OCI-LY7 (cell line): ENCODE measurements at regions not wholly inside any gene's neighbourhood (a gene's known extent, or its start where the extent isn't known, plus 50 kb on each side); places are given as distances from the start of the nearest gene placed in this dataset.

ENCODE experiments used
- BruUV-seq: library from RNA; stranded (reverse); fragments of 400-500 nt; replicated peaks from 2 replicates; lab custom pipeline; 2021; lab: Mats Ljungman, UMichigan
- CTCF ChIA-PET: fragments of 300-600 bp; sonication (Branson Sonifier 250); formaldehyde crosslinking; loops from one replicate; lab custom pipeline; 2022; ENCODE audit warnings: antibody characterized with exemption; ENCODE audit not compliant: unreplicated experiment; lab: Charles Lee
- POLR2A ChIA-PET: fragments of 300-600 bp; sonication (Branson Sonifier 250); formaldehyde crosslinking; loops from one replicate; lab custom pipeline; 2022; ENCODE audit warnings: antibody characterized with exemption; lab: Charles Lee
- DNase-seq: peaks from one replicate; pipeline ENCODE4 v3.0.0-alpha.2; 2015; ENCODE audit warnings: low spot score
- H2AFZ ChIP-seq: fragments of 200-600 bp; sonication (generic), shearing (Covaris generic); 2 replicates; pipeline ENCODE4 v1.6.1; 2014; ENCODE audit warnings: mild to moderate bottlenecking, antibody characterized with exemption, low read length, moderate library complexity
- H3K27ac ChIP-seq: fragments of 200-600 bp; sonication (generic); 2 replicates; pipeline ENCODE4 v1.5.1; 2014; ENCODE audit warnings: mixed run types, low read depth, mild to moderate bottlenecking, moderate library complexity, low read length, inconsistent platforms; ENCODE audit not compliant: poor library complexity, severe bottlenecking
- H3K36me3 ChIP-seq: fragments of 200-600 bp; sonication (generic); 2 replicates; pipeline ENCODE4 v1.6.1; 2014; ENCODE audit warnings: mild to moderate bottlenecking, antibody characterized with exemption, low read length, moderate library complexity, mixed read lengths; ENCODE audit not compliant: insufficient read depth
- H3K4me1 ChIP-seq: fragments of 200-600 bp; sonication (generic); 2 replicates; pipeline ENCODE4 v1.5.1; 2014; ENCODE audit warnings: mild to moderate bottlenecking, low read length; ENCODE audit not compliant: insufficient read depth, poor library complexity, severe bottlenecking
- H3K4me2 ChIP-seq: fragments of 200-600 bp; sonication (generic); 2 replicates; pipeline ENCODE4 v1.6.1; 2014; ENCODE audit warnings: mild to moderate bottlenecking, low read length
- H3K4me3 ChIP-seq: fragments of 200-600 bp; sonication (generic); 2 replicates; pipeline ENCODE4 v1.5.1; 2014; ENCODE audit warnings: mild to moderate bottlenecking, low read depth, low read length; ENCODE audit not compliant: poor library complexity, severe bottlenecking
- H3K79me2 ChIP-seq: fragments of 200-600 bp; sonication (generic); 2 replicates; pipeline ENCODE4 v1.6.1; 2016; ENCODE audit warnings: low read depth, mild to moderate bottlenecking, low read length, moderate library complexity, mixed read lengths; ENCODE audit not compliant: insufficient read depth
- H3K9me2 ChIP-seq: fragments of 200-600 bp; sonication (generic); 2 replicates; pipeline ENCODE4 v1.6.1; 2016; ENCODE audit warnings: mild to moderate bottlenecking, low read length, mixed read lengths; ENCODE audit not compliant: insufficient read depth
- H3K9me3 ChIP-seq: fragments of 200-600 bp; sonication (generic); 2 replicates; pipeline ENCODE4 v1.6.1; 2014; ENCODE audit warnings: mild to moderate bottlenecking, mixed run types, low read length, mixed read lengths
- H4K20me1 ChIP-seq: fragments of 200-600 bp; sonication (generic); 2 replicates; pipeline ENCODE4 v1.6.1; 2014; ENCODE audit warnings: mild to moderate bottlenecking, antibody characterized with exemption, low read length, moderate library complexity, mixed read lengths; ENCODE audit not compliant: insufficient read depth
- CTCF ChIP-seq: fragments of 200-600 bp; sonication (generic); conservative IDR thresholded peaks from 2 replicates; pipeline ENCODE4 v1.5.1; 2014; ENCODE audit warnings: mild to moderate bottlenecking, antibody characterized with exemption, low read length, moderate library complexity, mixed read lengths
- EZH2phosphoT487 ChIP-seq: fragments of 200-600 bp; sonication (generic); IDR thresholded peaks from 2 replicates; pipeline ENCODE4 v1.6.1; 2018; ENCODE audit warnings: low read depth, borderline replicate concordance, mild to moderate bottlenecking, mixed run types, antibody characterized with exemption, low read length, moderate library complexity, mixed read lengths
- intact Hi-C: fragments of 100-400 bp; cut with micrococcal nuclease; formaldehyde crosslinking; loops from one replicate; pipeline ENCODE4 v1.10.0; 2022; ENCODE audit not compliant: unreplicated experiment

GRCh38 chr2:180416627-180417026, 409.5 kb upstream of the CWC22 start:
- no peaks in the 10 kb centered on the region for H3K79me2 ChIP-seq
- H3K27ac ChIP-seq, result no peak overlapping the region
- no peaks in the 10 kb centered on the region for H4K20me1 ChIP-seq
- H2AFZ ChIP-seq, result no peak overlapping the region
- H3K4me2 ChIP-seq, result no peak overlapping the region
- ChIA-PET POLR2A (interaction anchor here (0.5 to 2.1 kb wide), 5 partner anchors 13 to 148 kb away, joined by 3 to 5 read pairs (median 3); no protein-coding TSS in a partner anchor), CTCF (no interaction called here)
- H3K9me3 ChIP-seq, result no peaks in the 10 kb centered on the region
- no peak for TF ChIP-seq CTCF
- TF ChIP-seq EZH2phosphoT487, result no peak
- no TSS peak for BruUV-seq
- no peaks in the 10 kb centered on the region for H3K4me1 ChIP-seq
- H3K9me2 ChIP-seq, result no peaks in the 10 kb centered on the region
- H3K4me3 ChIP-seq, result no peak overlapping the region
- no peak for DNase-seq
- no peaks in the 10 kb centered on the region for H3K36me3 ChIP-seq
- intact Hi-C loops, result no loop called here

- ChIA-PET POLR2A (no interaction called here), CTCF (no interaction called here)
- DNase-seq, result no peak
- no peak overlapping the region for H3K4me3 ChIP-seq
- no peaks in the 10 kb centered on the region for H3K9me3 ChIP-seq
- BruUV-seq, result no TSS peak
- no peaks in the 10 kb centered on the region for H3K9me2 ChIP-seq
- no peak for TF ChIP-seq EZH2phosphoT487
- no peak for TF ChIP-seq CTCF
- no peaks in the 10 kb centered on the region for H3K36me3 ChIP-seq
- no peaks in the 10 kb centered on the region for H3K79me2 ChIP-seq
- H3K4me1 ChIP-seq, result no peaks in the 10 kb centered on the region
- intact Hi-C loops, result no loop called here
- no peak overlapping the region for H2AFZ ChIP-seq
- no peak overlapping the region for H3K27ac ChIP-seq
- no peaks in the 10 kb centered on the region for H4K20me1 ChIP-seq
- no peak overlapping the region for H3K4me2 ChIP-seq
Observed at GRCh38 chr2:180413336-180413735, 406.2 kb upstream of the CWC22 start.

GRCh38 chr2:180412219-180412618, 405.1 kb upstream of the CWC22 start:
- H2AFZ ChIP-seq, result no peak overlapping the region
- POLR2A ChIA-PET, result interaction anchor here (0.5 to 0.7 kb wide), 2 partner anchors 443 to 1404 kb away, joined by 3 read pairs; no protein-coding TSS in a partner anchor

More at GRCh38 chr2:180412219-180412618, 405.1 kb upstream of the CWC22 start:
- Histone ChIP-seq H3K4me3 (no peak overlapping the region), H3K36me3 (no peaks in the 10 kb centered on the region), H4K20me1 (no peaks in the 10 kb centered on the region), H3K79me2 (no peaks in the 10 kb centered on the region), H3K9me2 (no peaks in the 10 kb centered on the region), H3K4me2 (no peak overlapping the region), H3K27ac (no peak overlapping the region), H3K4me1 (no peaks in the 10 kb centered on the region), H3K9me3 (no peaks in the 10 kb centered on the region)
- DNase-seq, result no peak
- intact Hi-C loops, result no loop called here
- CTCF ChIA-PET, result no interaction called here
- TF ChIP-seq EZH2phosphoT487 (no peak), CTCF (no peak)
- BruUV-seq, result no TSS peak
